K562 (cell line): ENCODE measurements at regions not wholly inside any gene's neighbourhood (a gene's known extent, or its start where the extent isn't known, plus 50 kb on each side); places are given as distances from the start of the nearest gene placed in this dataset.

Source experiments
- ATF2 ChIP-seq: sonication (generic); formaldehyde crosslinking; IDR thresholded peaks from 2 replicates; pipeline ENCODE4 v1.8.1; 2022; ENCODE audit warnings: missing genetic modification reagents
- BACH1 ChIP-seq: fragments of 200-800 bp; sonication (Bioruptor generic); IDR thresholded peaks from 2 replicates; pipeline ENCODE4 v1.6.1; 2016; ENCODE audit warnings: missing genetic modification characterization, missing compliant biosample characterization
- C11orf30 ChIP-seq: fragments of 450-650 bp; IDR thresholded peaks from 2 replicates; pipeline ENCODE4 v1.6.1; 2016; ENCODE audit warnings: low read depth, mild to moderate bottlenecking
- CREB1 ChIP-seq, 2 experiments: sonication (generic) in 1 of 2; formaldehyde crosslinking in 1 of 2; IDR thresholded peaks; 2 replicates each; pipeline versions ENCODE4 v1.6.1 to v1.8.0; 2012 to 2022; ENCODE audit warnings: inconsistent platforms in 1 of 2, mild to moderate bottlenecking in 1 of 2, missing genetic modification reagents in 1 of 2, moderate library complexity in 1 of 2
- DNMT1 ChIP-seq: fragments of 450-650 bp; IDR thresholded peaks from 2 replicates; pipeline ENCODE4 v1.6.1; 2016; ENCODE audit warnings: antibody characterized with exemption, mild to moderate bottlenecking
- GMEB1 ChIP-seq: fragments of 250-450 bp; sonication (Bioruptor Pico); IDR thresholded peaks from 2 replicates; pipeline ENCODE4 v1.4.0; 2020; ENCODE audit warnings: mild to moderate bottlenecking
- LARP7 ChIP-seq: fragments of 450-650 bp; IDR thresholded peaks from 2 replicates; pipeline ENCODE4 v1.6.1; 2016
- NFE2L1 ChIP-seq: fragments of 450-650 bp; IDR thresholded peaks from 2 replicates; pipeline ENCODE4 v1.6.1; 2016; ENCODE audit warnings: missing genetic modification characterization, low read depth, mild to moderate bottlenecking, missing compliant biosample characterization, moderate library complexity, borderline replicate concordance
- POLR3A ChIP-seq: IDR thresholded peaks from 2 replicates; pipeline ENCODE4 v1.6.1; 2011; ENCODE audit warnings: borderline replicate concordance, mild to moderate bottlenecking, moderate library complexity; ENCODE audit not compliant: insufficient read length, insufficient read depth; ENCODE audit errors: extremely low read depth
- PPARD ChIP-seq: fragments of 250-450 bp; sonication (Bioruptor Pico); IDR thresholded peaks from 2 replicates; pipeline ENCODE4 v1.8.0; 2022; ENCODE audit warnings: inconsistent platforms, mild to moderate bottlenecking, moderate library complexity
- PTTG1 ChIP-seq: fragments of 450-650 bp; IDR thresholded peaks from 2 replicates; pipeline ENCODE4 v1.6.1; 2016; ENCODE audit warnings: low read depth, mild to moderate bottlenecking, missing genetic modification characterization, missing compliant biosample characterization
- RHOXF2B ChIP-seq: fragments of 250-450 bp; sonication (Bioruptor Pico); conservative IDR thresholded peaks from 2 replicates; pipeline ENCODE4 v1.5.1; 2021
- SP2 ChIP-seq: IDR thresholded peaks from 2 replicates; pipeline ENCODE4 v1.6.1; 2011; ENCODE audit warnings: mild to moderate bottlenecking, low read depth, low read length, moderate library complexity; ENCODE audit not compliant: poor library complexity, severe bottlenecking; ENCODE audit errors: extremely low read depth
- ZNF316 ChIP-seq: fragments of 450-650 bp; IDR thresholded peaks from 2 replicates; pipeline ENCODE4 v1.6.1; 2016
- TF ChIP-seq, protein P1 (sequence below): fragments of 450-650 bp; IDR thresholded peaks from 2 replicates; pipeline ENCODE4 v1.6.1; 2016; ENCODE audit warnings: low read depth
- TF ChIP-seq, protein P2 (sequence below): fragments of 250-450 bp; sonication (Bioruptor Pico); IDR thresholded peaks from 2 replicates; pipeline ENCODE4 v1.8.0; 2022; ENCODE audit warnings: inconsistent platforms, mild to moderate bottlenecking, moderate library complexity, borderline replicate concordance

DNA sequence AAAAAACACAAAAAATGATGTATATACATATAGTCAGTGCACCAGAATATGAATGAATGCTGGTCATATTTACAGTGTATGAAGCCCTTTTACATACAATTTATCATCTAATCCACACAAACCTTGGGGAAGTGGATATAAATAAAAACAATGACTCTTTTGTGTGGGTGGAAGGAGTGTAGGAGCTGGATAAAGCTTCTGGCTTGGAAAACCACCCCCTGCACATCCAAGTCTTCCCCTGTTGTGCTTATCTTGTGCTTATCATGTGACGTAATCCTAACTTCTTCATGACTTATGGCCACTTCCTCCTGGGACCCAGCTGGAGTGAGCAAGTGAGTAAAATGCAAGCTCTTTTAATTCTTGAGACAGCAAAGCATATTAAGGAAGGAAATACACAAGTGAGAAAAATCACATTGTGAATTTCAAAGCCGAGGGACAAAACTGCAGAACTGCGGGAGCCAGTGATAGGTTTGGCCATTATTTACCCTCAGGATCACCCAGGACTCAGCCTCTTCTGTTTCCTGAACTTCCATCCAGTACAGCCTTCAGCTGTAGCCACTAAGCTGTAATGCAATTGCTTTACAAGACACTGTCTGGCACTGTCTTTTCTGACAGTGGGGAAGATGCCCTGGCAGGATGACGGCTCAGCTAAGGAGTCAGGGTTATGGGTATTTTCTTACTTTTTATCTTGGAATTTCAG is 104.0 kb upstream of the PPM1J start (continued):
- TF ChIP-seq ATF2 (CRISPR knock-in tag) = peak; percentile 96
- TF ChIP-seq DNMT1 = no peak
- TF ChIP-seq BACH1 (tag) = no peak
- no peak for TF ChIP-seq POLR3A
- no peak for TF ChIP-seq ZNF316
- no peak for TF ChIP-seq PPARD (CRISPR knock-in tag)
- no peak for TF ChIP-seq PTTG1 (tag)
- TF ChIP-seq RHOXF2B = no peak
- TF ChIP-seq GMEB1 (CRISPR knock-in tag) = no peak
- TF ChIP-seq, protein P1, sequence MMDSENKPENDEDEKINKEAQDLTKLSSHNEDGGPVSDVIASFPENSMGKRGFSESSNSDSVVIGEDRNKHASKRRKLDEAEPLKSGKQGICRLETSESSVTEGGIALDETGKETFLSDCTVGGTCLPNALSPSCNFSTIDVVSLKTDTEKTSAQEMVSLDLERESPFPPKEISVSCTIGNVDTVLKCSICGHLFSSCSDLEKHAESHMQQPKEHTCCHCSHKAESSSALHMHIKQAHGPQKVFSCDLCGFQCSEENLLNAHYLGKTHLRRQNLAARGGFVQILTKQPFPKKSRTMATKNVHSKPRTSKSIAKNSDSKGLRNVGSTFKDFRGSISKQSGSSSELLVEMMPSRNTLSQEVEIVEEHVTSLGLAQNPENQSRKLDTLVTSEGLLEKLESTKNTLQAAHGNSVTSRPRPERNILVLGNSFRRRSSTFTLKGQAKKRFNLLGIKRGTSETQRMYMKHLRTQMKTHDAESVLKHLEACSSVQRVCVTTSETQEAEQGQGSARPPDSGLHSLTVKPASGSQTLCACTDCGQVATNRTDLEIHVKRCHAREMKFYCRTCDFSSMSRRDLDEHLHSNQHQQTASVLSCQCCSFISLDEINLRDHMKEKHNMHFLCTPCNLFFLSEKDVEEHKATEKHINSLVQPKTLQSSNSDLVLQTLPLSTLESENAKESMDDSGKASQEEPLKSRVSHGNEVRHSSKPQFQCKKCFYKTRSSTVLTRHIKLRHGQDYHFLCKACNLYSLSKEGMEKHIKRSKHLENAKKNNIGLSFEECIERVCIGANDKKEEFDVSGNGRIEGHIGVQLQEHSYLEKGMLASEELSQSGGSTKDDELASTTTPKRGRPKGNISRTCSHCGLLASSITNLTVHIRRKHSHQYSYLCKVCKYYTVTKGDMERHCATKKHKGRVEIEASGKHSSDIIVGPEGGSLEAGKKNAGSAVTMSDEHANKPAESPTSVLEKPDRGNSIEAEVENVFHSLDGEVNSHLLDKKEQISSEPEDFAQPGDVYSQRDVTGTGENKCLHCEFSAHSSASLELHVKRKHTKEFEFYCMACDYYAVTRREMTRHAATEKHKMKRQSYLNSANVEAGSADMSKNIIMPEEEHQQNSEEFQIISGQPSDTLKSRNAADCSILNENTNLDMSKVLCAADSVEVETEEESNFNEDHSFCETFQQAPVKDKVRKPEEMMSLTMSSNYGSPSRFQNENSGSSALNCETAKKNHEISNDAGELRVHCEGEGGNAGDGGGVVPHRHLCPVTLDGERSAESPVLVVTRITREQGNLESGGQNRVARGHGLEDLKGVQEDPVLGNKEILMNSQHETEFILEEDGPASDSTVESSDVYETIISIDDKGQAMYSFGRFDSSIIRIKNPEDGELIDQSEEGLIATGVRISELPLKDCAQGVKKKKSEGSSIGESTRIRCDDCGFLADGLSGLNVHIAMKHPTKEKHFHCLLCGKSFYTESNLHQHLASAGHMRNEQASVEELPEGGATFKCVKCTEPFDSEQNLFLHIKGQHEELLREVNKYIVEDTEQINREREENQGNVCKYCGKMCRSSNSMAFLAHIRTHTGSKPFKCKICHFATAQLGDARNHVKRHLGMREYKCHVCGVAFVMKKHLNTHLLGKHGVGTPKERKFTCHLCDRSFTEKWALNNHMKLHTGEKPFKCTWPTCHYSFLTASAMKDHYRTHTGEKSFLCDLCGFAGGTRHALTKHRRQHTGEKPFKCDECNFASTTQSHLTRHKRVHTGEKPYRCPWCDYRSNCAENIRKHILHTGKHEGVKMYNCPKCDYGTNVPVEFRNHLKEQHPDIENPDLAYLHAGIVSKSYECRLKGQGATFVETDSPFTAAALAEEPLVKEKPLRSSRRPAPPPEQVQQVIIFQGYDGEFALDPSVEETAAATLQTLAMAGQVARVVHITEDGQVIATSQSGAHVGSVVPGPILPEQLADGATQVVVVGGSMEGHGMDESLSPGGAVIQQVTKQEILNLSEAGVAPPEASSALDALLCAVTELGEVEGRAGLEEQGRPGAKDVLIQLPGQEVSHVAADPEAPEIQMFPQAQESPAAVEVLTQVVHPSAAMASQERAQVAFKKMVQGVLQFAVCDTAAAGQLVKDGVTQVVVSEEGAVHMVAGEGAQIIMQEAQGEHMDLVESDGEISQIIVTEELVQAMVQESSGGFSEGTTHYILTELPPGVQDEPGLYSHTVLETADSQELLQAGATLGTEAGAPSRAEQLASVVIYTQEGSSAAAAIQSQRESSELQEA = no peak
- TF ChIP-seq SP2 = no peak
- TF ChIP-seq, protein P2, sequence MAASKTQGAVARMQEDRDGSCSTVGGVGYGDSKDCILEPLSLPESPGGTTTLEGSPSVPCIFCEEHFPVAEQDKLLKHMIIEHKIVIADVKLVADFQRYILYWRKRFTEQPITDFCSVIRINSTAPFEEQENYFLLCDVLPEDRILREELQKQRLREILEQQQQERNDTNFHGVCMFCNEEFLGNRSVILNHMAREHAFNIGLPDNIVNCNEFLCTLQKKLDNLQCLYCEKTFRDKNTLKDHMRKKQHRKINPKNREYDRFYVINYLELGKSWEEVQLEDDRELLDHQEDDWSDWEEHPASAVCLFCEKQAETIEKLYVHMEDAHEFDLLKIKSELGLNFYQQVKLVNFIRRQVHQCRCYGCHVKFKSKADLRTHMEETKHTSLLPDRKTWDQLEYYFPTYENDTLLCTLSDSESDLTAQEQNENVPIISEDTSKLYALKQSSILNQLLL (CRISPR knock-in tag) = no peak
- peak; percentile 50; the same call in 1 of the 2 replicates for TF ChIP-seq CREB1 (IDR thresholded peaks at IDR 0.05)
- TF ChIP-seq CREB1 (CRISPR knock-in tag; IDR thresholded peaks at IDR 0.05) = peak; percentile 64; the same call in 1 of the 2 replicates
- TF ChIP-seq LARP7 = no peak
- no peak for TF ChIP-seq C11orf30
- TF ChIP-seq NFE2L1 (tag) = no peak
